ENCODE measurements at regions not wholly inside any gene's neighbourhood (a gene's known extent, or its start where the extent isn't known, plus 50 kb on each side); places are given as distances from the start of the nearest gene placed in this dataset.
"Not testable (repeated sequence)": the region's sequence is repeated elsewhere in the genome, so short reads cannot be mapped to it uniquely, and the experiment has no call there.

- no peak for DNase-seq (ENCODE audit: low spot score)
- no peak for TF ChIP-seq CTCF (IDR thresholded peaks at IDR 0.05; ENCODE audit: extremely low read depth, missing control alignments)
These were observed 280.0 kb upstream of the NRG3 start for GRCh38 chr10:81594991-81595390.

- DNase-seq (ENCODE audit: low spot score) = no peak
- no peak for TF ChIP-seq CTCF (IDR thresholded peaks at IDR 0.05; ENCODE audit: extremely low read depth, missing control alignments)
These were observed 274.8 kb upstream of the NRG3 start for GRCh38 chr10:81600185-81600584.

DNA sequence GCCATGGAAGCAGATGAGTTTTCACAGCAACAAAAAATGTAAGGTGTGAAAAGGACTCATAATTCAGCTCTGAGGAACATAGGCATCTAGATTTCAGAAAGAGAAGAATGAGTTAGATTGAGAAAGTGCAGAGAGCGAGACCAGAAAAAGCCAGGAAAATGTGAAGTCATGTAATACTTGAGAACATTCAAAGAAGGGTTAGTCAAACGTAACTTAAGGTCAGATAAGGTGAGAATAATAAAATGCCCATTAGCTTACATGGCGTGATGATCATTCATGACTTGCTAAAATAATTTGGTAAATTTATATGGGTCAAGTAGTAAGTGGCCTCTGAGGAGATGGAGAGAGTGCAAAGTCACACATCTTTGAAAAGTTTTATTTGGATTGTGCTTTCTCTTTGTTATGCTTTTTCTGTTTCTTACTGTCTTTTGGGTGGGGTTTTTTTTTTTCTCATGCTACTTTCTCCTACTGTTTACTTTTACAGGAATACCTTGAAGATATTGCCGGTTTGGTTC is 271.8 kb upstream of the NRG3 start:
- TF ChIP-seq CTCF (IDR thresholded peaks at IDR 0.05; ENCODE audit: extremely low read depth, missing control alignments) = no peak
- no peak for DNase-seq (ENCODE audit: low spot score)

DNA sequence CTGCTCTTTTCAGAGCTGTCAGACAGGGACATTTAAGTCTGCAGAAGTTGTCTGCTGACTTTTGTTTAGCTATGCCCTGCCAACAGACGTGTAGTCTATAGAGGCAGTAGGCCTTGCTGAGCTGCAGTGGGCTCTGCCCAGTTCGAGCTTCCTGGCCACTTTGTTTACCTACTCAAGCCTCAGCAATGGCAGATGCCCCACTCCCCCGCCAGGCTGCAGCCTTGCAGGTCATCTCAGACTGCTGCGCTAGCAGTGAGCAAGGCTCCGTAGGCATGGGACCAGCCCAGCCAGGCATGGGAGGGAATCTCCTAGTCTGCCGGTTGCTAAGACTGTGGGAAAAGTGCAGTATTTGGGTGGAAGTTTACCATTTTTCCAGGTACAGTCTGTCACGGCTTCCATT is 230.5 kb upstream of the NRG3 start:
- DNase-seq (ENCODE audit: low spot score) = not testable (repeated sequence)

GRCh38 chr10:81655986-81656385 is 219.0 kb upstream of the NRG3 start:
- DNase-seq (ENCODE audit: low spot score) = no peak
- no peak for TF ChIP-seq CTCF (IDR thresholded peaks at IDR 0.05; ENCODE audit: extremely low read depth, missing control alignments)

DNA sequence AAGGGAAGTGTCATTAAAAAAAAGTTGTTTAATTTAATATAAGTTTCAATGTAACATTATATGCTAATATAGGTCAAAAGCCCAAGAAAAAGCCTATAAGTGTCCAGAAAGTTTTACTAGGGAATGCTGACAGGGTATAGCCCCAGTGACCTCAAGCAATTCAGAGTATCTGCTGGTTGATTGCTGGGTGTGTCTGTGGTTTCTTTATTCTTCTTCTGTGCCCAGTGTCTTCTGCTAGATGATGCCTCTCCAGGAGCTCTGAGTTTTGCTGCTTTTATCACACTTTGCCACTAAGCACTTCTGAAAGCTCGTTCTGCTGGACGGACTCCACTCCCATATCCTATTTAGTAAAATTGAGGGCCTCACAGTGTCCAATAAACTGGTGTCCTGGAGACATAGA is 212.2 kb upstream of the NRG3 start:
- no peak for TF ChIP-seq CTCF (IDR thresholded peaks at IDR 0.05; ENCODE audit: extremely low read depth, missing control alignments)

DNA sequence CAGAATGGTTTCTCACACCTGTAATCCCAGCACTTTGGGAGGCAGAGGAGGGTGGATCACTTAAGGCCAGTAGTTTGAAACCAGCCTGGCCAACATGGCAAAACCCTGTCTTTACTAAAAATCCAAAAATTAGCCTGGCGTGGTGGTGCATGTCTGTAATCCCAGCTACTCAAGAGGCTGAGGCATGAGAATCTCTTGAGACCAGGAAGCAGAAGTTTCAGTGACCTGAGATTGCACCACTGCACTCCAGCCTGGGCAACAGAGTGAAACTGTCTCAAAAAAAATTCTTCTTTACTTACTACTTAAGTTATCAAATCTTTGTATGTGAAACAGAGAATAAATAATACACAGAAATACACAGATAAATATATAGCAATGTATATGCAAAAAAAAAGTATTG is 210.2 kb upstream of the NRG3 start:
- not testable (repeated sequence) for DNase-seq (ENCODE audit: low spot score)

More for the DNA sequence above, 212.2 kb upstream of the NRG3 start:
- no peak for DNase-seq (ENCODE audit: low spot score)

GRCh38 chr10:81674941-81675340 is 200.1 kb upstream of the NRG3 start:
- no peak for DNase-seq (ENCODE audit: low spot score)
- TF ChIP-seq CTCF (IDR thresholded peaks at IDR 0.05; ENCODE audit: extremely low read depth, missing control alignments) = no peak

DNA sequence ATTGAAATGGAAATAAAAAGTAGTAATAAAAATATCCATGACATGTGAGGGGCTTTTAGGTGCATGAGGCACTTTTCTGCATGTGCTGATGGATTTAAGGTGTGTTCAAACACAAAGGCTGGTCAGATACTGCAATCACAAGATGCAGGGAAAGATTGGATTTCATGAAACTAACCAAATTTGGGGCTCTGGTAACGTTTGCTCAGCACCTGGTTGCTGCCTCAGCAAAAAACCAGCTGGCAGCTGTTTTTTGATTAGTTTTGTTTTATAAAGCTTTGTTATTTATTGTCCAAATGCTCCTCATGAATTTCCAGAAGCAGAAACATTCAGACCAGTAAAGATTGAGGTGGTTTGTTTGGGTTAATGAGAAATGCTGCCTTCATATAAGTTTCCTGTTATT is 195.7 kb upstream of the NRG3 start:
- no peak for TF ChIP-seq CTCF (IDR thresholded peaks at IDR 0.05; ENCODE audit: extremely low read depth, missing control alignments)
- no peak for DNase-seq (ENCODE audit: low spot score)

Data from GM20000 (cell line).